ENCODE measurements at regions not wholly inside any gene's neighbourhood (a gene's known extent, or its start where the extent isn't known, plus 50 kb on each side); places are given as distances from the start of the nearest gene placed in this dataset.
"Not testable (repeated sequence)": the region's sequence is repeated elsewhere in the genome, so short reads cannot be mapped to it uniquely, and the experiment has no call there.

DNA sequence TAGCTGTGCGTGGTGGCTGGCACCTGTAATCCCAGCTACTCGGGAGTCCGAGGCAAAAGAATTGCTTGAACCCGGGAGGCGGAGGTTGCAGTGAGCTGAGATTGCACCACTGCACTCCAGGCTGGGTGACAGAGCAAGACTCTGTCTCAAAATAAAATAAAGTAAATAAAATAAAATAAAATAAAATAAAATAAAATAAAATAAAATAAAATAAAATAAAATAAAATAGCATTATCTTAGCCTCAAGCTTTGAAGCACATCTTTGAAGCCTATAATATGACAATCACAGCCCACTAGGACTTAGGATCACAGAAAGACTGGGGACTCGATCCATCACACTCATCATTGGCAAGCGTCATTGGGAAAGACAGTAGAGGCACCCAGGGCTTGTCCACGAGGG is 349.1 kb downstream of the SHANK2 start:
- DNase-seq, result not testable (repeated sequence)

DNA sequence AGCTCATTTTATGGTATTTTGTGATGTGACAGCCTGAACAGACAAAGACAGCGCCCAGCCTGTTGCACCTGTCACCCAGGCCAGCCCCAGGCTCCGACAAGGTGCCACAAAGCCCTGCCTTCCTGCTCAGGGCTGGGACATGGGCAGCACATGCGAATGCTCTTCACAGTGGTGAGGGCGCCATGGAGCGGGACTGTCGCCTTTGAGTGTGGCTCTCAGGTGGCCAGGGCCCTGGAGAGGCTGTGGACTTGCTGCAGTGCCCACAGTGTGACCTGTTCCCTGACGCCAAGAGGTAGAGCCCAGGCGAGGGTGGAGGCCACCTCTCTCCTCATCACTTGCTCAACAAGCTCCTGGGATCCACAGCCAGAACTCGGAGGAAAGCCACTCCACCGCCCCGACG is 346.3 kb downstream of the SHANK2 start:
- no peak for DNase-seq

DNA sequence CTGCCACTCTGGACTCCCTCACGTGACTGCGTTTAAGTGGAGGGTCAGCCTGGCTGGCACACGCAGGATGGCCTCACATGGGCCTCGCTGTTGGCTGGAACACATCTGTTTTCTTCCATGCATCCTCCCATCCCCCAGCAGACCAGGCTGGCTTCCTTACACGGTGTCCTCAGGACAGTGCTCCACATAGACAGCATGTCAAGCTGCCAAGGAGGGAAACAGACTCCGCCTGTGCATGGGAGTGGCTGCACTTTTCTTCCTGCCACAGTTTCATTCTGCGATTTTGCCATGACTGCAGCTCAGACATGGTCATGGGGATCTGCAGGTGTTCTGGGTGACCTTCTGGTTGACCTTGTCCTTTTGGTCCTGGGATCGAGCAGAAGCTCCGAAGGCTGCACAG is 344.2 kb downstream of the SHANK2 start:
- no peak for DNase-seq

DNA sequence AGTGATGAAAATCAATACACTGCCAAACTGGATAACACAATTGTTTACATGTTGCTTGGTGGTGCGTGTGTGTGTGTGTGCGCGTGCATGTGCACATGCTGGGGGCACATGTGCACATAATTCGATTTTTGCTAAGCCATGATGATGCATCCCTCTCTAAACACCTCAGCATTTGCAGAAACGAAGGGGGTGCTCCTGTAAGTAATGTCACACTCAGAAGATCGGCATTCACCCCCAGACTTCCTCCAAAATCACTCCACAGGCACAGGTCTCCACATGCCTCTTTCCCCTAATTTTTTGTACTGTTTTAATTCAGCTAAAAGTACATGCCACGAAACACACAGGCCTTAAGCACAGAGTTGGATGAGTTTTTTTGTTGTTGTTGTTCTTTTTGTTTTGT is 341.5 kb downstream of the SHANK2 start:
- no peak for DNase-seq

DNA sequence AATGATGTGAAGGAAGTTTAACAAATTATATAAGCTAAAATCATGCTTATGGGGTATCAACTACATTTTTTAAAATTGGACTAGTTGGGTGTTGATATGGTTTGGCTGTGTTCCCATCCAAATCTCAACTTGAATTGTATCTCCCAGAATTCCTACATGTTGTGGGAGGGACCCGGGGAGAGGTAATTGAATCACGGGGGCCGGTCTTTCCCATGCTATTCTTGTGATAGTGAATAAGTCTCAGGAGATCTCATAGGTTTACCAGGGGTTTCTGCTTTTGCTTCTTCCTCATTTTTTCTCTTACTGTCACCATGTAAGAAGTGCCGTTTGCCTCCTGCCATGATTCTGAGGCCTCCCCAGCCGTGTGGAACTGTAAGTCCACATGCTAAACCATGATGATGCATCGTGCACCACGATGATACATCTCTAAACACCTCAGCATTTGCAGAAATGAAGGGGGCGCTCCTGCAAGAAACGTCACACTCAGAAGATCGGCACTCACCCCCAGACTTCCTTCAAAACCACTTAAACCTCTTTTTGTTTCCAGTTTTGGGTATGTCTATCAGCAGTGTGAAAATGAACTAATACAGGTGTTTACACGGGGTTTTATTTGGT is 340.0 kb downstream of the SHANK2 start:
- DNase-seq, result no peak

DNA sequence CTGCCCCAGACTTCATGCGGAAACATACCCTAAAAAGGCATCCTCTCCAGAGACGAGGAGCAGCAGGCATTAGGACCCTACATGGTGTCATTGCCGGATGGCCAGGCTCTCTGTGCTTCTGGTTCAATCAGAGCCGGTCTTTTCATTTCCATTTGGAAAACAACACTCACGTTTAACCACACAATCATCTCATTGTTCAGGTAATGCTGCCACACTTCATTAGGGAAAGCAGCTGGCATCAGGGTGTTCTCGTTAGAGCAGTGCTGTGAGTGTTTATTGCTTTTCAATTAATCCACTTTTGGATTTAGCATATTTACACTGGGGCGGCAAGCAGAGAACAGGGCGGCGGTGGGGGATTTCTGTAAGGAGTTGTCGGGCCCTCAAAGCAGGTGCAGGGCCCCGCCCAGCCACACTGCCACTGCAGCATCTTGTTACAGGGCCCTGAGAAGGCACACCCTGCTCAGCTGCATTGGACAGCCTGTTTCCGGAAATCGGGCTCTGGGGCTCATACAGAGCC is 338.6 kb downstream of the SHANK2 start:
- DNase-seq, result no peak

DNA sequence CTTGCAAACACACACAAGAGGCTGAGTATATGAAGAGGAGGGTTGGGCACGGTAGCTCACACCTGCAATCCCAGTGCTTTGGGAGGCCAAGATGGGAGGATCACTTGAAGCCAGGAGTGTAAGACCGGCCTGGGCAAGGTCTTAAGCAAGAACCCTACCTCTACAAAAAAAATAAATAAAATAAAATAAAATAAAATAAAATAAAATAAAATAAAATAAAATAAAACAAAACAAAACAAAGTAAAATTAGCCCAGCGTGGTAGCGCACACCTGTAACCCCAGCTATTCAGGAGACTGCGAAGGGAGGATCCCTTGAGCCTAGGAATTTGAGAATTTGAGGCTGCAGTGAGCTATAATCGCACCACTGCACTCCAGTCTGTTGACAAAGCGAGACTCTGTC is 337.9 kb downstream of the SHANK2 start:
- DNase-seq, result no peak

DNA sequence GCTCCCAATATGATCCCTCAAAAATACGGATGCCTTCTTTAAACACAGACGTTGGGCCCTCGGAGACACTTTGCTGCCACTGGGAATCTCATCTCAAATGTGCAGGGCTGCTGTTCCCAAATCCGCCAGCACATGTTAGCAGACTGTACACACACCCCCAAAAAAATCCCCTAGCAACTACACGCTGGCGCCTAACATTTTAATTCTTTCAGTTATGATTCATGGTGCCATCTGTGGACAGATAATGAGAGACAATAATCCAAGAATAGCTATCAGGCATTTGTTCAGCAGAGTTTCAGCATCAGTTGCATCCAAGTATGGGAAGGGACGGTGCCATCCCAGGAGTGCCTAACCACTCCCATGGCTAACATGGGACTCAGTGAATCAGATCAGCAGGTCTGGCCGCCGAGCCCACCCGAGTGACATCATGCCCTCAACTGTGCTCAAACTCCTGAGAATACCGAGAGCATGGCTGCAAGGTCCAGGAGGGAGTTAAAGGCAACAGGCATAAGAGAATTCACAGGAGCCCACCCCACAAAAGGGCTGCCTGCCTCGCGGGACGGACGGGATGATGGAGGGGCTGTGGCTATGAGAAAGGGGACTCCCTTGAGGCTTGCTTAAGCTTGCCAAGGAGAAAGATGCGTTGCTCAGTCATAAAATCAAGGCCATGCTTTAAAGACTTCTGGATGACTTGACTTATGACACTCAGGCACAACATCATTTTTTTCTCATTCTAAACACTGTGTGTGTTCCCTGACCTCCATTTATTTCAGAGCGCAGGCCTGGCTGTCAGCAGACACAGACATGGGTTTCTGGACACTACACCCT is 337.0 kb downstream of the SHANK2 start:
- DNase-seq, result no peak

DNA sequence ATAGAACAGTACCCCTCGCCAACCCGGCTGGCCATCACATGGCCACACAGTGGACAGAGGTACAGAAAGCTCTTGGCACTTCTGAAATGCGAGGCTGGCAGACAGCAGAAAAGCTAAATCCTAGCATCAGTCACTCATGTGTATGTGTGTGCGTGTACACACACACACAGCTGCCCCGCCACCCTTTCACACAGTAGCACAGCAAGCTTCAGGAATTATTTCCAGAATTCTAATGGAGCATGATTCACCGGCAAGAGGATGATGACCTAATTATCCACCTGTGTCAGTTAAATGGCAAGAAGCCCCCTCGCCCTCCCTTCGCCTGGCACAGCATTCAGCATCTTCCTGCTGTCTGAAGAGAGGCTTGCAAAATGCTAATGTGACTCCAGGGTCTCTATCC is 336.0 kb downstream of the SHANK2 start:
- DNase-seq, result no peak

DNA sequence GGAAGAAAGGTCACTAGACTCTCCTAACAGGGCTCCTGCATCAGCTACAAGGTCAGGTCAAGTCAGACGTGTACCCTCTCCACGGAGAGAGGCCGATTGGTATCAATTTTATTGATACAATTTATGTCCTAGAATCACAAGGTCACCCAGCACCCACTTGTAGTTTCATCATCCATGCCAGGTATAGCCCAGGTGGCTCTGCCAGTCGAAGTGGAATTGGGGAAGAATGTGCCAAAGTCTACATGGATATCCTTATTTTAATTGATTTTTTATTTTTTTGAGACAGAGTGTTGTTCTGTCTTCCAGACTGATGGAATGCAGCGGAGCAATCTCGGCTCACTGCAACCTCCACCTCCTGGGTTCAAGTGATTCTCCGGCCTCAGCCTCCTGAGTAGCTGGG is 334.1 kb downstream of the SHANK2 start:
- DNase-seq, result no peak

DNA sequence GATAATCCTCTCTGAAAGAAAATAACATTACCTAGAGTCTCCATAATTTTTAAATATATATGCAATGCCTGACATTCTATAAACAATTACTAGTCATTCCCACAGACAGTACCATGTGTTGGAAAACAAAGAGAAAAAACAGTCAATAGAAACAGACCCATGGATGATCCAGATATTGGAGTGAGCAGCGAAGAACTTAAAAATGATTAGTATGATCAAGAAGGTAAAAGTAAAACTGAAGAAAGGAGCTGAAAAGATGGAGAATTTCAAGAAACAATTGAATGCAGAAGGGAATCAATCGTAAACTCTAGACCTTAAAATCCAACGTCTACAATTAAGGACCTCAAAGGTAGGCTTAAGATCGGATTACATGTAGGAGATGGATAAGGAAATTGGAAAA is 330.6 kb downstream of the SHANK2 start:
- DNase-seq, result no peak

DNA sequence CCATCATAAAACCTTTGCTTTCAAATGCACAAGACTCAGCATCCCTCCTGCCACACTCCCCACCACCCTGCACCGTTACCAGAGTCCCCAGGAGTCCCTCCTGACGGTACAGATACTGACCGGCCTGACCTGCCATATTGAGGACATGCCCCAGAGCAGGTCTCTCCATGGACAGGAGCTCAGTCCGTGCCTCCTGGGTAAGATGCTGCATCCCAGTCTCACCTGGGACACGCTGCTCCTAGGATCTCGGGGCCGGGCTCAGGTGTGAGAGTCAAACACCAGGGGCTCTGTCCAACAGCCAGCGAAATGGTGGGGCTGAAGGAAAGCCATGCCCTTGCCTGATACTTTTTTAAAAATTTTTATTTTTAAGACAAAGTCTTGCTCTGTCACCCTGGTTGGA is 328.3 kb downstream of the SHANK2 start:
- no peak for DNase-seq

DNA sequence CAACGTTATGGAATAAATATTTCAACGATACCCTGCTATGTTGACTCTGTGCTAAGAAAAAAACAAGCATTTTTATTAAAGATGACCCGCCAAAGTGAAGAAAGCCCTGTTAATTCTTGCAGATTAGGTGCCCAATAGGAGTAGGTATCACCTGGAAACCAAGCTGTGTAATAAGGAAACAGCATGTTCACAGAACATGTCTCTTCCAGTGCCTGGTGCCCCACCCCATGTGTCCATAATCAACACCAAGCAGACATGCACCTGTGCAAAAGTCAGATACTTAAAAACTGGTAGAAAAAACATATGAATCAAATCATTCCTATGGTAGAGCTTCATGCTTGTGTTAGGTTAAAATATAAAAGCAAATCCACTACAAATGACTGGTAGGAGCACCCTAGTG is 327.1 kb downstream of the SHANK2 start:
- no peak for DNase-seq

DNA sequence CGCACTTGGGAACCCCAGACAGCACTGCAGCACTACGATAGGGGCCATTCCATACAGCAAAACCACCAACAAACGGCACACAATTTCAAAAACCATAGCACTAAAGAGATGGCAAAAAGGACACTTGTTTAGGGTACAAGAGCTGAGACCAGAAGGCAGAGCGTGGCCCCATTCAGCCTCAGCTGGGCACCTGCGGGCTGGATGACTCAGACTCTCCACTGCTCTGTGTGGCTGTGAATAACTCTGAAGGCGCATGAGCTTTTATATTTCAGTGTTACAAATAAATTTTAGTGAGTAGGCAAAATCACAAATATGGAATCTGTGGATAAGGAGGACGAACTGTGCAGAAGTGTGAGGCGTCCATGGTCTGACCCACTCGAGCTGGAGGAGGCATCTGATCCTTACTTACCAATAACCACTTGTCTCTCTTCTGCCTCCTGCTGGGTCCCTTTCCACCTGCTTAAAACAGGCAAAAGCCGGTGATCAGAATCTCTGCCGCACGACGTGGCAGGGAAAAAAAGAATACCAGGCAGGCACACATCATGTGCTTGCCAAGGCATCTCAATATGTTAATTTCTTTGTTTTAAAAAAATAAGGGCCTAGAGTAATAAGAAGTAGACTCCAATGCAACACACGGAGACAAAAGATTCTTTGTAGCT is 325.7 kb downstream of the SHANK2 start:
- no peak for DNase-seq

DNA sequence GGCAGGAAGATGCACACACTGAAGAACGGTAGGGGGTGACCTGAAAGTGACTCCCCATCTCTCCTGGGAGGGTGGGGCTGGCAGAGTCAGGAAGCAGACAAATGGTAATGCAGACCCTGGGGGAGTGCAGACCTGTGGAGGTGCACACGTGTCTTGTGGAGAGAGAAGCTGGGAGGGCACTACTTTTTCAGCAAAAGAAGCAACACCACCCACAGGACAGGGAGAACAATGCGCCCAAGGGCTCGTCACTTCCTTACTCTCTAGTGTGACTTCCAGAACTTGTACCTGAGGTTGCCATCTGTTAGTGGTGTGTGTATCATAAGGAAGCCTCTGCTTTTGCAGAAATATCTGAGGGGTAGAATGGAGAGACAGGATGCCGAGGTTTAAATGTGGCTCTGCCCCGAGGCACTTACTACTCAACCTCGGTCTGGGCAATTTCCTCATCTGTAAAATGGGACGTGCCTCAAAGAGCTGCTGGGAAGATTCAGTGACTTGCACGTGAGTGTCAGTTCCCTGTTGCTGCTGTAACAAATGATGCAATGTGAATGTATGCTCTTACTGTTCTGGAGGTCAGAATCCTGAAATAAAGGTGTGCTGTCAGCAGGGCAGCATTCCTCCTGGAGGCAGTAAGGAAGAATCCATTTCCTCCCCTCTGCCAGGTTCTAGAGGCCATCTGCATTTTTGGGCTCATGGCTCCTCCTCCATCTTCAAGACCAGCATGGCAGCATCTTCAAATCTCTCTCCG is 323.4 kb downstream of the SHANK2 start:
- DNase-seq, result no peak

DNA sequence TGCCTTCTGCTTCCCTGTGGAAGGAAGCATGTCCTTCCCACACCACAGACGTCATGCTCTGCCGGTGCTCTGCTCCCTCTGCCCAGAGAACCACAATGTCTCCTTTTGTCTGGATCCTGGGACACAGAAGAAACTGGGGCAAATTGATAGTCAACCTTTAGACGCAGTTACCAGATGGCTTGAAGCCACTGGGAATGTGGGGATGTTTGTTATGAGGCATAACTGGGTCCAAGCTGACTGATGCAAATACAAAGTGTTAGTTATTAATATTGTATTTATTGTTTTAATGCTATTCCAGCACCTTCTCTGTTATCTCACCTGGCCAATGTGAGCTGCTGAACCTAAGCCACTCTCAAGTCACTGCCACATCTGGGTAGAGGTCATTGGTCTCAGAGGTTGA is 322.2 kb downstream of the SHANK2 start:
- DNase-seq, result no peak

DNA sequence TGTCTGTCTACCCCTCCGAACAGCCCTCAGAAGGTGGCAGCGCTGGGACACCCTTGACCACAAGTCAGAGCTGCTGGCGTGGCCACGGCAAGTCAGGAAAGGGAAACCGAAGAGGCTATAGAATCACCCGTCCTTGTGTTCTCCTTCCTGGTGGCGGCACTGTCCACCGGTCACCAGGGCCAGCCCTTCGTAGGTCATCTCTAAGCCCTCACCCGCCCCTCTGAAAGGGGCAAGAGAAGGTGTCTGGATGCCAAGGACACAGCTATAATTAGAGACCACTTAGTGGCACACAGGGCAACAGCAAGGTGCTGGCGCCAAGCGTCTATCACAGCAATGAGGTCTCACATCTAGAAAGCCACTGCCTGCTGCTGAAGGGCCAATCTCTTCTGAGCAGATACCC is 320.9 kb downstream of the SHANK2 start:
- no peak for DNase-seq

DNA sequence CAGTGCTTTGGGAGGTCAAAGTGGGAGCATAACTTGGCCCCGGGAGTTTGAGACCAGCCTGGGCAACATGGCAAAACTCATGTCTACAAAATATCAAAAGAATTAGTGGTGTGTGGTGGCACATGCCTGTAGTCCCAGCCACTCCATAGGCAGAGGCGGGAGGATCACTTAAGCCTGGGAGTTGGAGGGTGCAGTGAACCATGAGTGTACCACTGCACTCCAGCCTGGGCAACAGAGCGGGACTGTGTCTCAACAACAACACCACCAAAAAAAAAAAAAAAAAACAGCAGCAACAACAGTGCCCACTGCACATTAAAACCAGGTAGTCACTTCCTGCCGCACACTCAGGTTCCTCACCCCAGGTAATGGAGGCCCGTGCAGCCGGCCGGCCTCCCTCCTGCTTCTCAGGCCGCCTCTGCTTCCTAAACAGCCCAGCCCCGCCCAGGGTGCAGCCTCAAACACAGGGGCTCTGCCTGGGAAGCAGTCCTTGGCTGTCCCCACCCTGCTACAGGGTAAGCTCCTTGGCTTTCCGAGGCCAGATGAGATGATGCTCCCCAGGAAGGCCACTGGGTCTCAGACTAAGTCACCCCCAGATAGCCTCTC is 318.3 kb downstream of the SHANK2 start:
- peak; percentile 8 for DNase-seq

DNA sequence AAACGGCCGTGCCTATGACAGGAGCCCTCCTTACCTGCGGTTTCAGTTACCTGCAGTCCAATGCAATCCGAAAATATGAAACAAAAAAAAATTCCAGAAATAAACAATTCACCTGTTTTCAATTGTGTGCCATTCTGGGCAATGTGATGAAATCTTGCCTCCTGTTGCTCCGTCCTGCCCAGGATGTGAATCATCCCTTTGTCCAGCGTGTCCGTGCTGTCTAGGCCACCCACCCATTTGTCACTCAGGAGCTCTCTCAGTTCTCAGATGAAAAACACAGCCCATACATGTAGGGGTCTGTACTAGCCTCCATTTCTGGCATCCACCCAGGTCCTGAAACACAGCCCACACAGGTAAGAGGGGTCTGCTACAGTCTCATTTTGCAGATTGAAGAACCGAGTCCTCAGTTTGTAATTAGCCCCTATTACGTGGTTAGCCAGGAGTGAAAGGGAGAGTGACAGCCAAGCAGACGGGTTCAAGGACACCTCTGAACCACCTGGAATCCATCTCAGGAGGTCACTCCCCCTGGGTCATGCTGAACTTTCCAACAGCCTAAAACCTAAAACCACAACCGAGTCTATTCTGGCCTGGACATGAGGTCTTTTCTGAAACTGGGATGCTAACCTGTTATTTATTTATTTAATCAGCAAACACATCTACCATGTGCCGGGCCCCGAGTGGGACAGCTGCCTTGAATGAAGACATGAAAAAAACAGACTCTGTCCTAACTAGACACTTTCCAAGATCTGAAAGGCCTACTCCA is 317.2 kb downstream of the SHANK2 start:
- DNase-seq, result no peak

DNA sequence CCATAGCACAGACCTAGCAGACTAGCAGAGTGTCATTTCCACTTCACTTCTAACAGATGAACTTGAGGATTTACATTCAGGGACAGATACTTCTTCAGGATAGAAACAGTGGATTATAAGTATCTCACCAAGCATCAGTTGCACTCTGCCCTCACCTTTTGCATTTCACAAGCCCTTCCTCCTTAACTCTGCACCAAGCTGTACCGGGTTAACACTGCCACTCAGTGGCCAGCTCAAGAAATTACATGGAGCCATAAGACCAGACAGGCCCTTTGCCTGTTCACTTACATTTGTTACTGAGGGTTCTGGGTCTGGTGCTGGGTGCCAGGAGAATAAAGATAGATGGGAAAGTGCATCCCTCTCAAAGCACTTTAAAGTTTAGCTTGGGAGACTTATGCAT is 309.8 kb downstream of the SHANK2 start:
- no peak for DNase-seq

DNA sequence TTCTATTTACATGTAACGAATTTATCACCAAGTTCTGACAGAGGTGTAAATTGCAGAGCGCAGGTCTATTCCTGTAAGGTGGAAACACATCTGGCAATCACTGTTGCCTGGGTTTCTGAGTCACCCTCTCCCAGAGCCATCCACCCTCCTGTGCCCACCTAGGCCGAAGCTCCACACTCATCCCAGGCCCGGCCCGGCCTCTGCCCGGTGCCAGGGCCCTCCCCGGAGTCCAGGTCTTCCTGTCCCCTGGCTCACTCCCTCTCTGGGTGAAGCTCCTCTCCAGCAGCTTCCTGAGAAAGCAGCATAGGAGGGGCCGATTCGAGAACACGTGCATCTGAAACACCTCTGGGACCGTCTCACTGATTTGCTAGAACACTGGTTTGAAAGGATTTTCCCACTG is 308.2 kb downstream of the SHANK2 start:
- DNase-seq, result no peak

DNA sequence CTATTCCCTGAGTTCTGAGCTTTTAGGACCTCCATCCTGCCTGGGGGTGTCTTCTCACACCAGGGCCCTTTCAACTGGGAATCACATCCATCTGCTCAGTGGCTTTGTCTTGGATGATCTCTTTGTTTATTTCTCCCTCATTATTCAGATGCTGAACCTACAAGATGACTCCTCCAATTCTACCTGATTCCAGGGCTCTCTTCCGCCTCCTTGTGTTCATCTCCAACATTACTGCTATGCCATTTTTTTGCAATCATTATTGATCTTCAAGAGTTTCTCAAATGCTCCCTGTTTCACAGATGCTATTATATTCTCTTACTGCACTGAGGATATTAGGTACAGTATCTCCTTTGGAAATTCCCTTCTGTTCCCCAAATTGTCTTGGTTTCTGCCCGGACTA is 307.7 kb downstream of the SHANK2 start:
- DNase-seq, result no peak
